GM18909 (cell line): ENCODE measurements at regions not wholly inside any gene's neighbourhood (a gene's known extent, or its start where the extent isn't known, plus 50 kb on each side); places are given as distances from the start of the nearest gene placed in this dataset.

ENCODE experiments used
- ATAC-seq: cut with Tn5 transposase; IDR thresholded peaks from one replicate; pipeline ENCODE4 v1.9.1; 2021; ENCODE audit warnings: mild to moderate bottlenecking; ENCODE audit not compliant: unreplicated experiment, poor library complexity

DNA sequence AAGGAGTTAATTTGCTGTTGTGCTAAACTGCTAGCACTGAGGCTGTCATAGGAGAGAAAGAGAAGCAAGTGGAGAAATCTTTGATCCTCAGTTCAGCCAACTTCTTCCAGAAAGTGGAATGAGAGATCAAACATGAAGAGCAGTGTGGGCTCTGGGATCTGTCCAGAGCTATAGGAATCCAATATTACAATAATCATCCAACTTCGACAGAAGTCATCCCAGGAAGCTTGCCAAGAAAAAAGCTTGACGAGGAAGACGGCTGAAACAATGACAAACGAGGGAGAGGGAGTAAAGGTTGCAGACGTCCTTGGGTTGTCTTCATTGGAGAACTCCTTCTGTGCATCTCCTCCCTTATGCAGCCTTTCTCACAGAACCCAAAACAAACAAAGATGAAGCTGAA is 496.2 kb downstream of the INSC start:
- ATAC-seq, result no peak

DNA sequence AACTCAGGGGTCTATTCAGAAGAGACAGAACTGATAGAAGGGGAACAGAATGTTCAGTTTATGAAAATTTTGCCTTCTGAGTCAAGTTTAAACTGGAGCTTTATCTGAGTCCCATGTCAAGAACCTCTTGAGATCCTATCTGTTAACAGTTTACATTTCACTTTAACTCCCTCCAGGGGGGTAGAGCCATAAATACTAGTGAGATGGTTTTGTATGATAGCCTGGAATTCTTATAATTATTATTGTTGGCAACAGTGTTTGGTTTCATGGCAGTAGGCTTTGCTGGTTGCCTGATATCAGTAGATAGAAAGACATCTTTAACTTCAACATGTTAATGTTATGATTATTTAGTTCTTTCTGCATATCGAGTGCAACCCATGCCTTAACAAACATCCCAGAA is 498.5 kb downstream of the INSC start:
- no peak for ATAC-seq

DNA sequence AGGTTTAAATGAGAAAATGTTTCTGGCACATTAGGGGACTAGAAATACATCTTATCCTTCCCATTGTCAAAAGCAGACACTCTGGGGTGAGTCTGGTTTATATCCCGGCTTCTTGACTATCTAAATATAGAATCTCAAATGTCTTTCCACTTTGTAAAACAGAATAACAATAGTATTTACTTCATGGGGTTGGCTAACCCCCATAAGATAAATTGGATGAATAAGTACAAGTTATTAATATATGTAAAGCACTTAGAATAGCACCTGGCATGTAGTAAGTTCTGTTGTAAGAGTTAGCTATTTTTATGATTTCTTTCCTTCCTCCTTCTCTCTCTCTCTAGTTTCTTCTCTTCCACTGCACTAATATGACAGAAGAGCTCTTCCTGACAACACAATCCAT is 499.1 kb downstream of the INSC start:
- ATAC-seq, result no peak

DNA sequence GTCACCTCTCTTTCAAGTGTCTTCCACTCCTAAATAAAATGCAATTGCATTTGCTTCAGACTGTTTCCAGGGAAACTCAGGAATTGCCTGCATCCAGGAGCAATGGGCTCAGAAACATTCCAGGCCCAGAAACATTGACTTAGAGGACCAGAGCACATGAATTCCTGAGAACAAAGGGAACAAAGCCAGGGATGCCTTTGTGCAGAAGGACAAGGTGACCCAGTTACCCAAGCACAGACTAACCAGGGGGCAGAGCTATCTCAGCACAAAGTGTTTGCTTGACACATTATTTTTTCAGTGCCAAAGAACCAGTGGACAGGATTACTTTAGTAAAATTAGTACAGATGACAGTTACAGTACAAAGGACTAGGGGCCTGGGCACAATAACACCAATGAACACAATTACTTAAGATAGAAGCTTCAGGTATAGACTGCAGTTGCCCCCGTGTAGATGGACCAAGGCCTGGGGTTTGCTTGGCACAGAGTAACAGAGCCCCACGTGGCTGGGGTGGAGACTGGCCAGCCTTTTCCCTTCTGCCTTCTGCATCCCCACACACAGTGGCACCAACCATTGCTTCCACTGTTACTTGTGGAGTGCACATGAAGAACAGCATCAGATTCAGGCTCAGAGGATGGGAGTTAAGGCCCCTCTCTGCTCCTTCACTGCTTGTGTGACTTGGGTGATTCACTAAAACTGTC is 500.8 kb downstream of the INSC start:
- ATAC-seq, result no peak

DNA sequence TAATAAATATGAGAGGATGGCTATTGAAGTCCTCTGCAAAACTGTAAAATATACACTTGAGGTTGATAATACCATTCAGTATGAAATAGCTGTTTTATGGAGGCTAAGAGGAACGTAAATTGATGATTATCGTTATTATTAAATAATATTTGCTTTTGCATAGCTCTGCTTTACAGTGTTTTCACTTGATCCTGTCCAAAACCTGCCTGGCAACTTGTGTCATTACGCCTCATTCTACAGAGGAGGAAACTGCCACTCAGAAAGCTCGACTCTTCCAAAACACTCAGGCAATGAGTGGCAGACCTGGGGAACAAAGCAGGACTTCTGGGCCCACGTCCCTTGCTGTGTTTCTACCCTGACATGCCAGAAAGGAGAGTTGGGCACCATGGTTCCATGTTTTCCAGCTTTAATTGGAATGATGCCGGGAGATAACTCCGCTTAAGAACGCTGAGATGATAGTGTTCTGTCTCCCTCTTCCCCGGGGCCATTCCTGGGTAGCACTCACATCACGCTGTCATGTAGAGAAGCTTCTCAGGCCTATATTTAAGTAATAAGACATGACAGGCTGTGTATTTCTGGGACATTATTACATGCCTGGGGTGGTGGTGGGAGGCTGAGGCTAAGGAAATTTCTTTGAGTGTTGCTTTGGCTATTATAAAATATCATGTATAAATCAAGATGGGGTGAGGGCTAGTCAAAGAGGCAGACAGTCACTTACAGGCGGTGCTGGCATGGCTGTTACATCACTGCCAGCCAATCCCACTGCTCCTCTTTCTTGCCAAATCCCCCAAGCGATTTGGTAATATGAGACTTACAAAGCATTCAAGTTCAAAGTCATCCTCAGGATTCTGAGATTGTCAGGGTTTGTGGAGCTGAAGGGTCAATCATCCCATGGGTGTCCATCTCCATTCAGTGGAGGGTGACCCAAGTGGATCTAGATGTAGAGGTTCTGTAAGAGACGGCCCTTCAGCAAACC is 501.7 kb downstream of the INSC start:
- no peak for ATAC-seq

DNA sequence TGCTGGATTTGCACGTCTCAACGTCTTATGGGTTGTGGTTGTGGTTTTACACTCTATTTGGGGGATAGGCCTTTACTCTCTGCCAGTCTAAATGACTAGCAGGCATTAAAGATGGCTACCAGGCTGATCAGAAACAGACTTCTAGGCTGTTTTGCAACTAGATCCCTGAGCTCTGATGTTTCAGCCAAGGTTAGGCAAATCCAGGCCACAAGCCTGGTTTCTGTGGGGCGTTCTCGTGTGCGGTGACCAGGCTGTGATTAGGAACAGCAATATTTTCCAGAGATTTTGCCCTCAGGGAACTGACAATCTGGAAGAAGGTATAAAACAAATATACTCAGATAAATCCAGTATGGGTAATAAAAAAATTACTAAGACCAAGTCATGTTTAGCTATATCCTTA is 502.4 kb downstream of the INSC start:
- no peak for ATAC-seq

DNA sequence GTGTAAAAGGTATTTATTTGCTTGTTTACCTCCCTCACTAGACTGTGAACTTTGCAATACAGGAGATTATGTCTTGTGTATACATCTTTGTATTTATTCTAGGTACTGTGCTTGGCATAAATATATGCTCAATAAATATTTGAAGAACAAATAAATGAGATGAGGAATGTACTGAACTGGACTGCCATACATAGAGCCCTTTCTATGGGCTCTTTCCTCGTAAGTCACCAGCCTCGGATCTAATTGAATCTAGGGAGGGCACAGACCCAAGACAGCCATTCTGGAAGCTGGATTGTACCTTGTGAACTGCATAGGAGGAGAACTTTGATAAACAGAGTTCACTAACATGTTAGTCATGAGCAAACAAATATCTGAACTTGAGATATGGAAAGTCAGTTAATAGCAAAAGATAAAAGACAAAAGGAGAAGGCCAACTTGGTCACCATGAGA is 503.9 kb downstream of the INSC start:
- ATAC-seq, result no peak

DNA sequence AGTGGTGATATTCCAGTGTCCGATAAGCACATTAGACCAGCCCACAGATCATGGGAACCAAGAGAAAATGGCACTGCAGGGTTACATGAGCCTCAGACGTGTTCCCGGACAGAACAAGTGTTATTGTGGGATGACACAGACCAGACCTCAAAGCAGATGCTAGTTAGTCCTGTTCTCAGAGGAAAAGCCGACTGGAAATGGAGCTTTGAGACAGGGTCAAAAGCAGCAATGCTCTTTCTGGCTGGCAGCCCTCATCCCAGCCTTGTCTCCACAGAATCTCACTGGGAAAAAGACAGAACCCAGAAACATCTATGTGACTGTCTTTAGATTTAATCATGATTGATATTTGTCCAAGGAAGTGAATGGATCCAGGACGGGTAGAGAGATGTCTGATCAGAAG is 506.8 kb downstream of the INSC start:
- ATAC-seq, result no peak

DNA sequence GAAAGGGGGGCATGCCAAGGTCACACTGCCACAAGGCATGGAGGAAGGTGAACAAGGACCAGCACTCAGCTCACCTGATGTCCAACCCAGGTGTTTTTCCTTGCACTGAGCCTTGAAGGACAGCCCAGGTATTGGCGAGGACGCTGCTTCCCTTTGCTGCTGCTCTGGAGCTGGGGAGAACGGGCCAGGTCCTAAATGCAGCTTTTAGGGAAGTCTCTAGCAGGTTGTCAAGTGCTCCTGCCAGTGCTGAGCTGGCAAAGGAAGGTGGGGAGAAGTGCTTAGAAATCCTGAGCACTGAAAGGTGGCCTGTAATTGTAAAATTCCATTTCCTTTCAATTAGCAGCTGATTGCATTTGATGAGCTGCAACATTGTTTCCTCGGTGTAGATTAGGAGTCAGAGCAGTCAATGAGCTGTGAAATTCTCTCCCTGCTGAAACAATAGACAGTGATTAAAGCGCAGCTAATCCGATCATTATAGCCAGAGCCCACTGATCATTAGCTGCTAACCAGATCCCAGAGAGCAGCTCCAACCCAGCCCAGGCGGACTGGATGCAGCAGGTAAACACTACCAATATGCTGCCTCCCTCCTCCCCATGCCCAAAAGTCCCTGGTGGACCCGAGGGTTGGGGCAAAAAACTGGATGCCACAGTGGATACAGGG is 507.6 kb downstream of the INSC start:
- no peak for ATAC-seq

DNA sequence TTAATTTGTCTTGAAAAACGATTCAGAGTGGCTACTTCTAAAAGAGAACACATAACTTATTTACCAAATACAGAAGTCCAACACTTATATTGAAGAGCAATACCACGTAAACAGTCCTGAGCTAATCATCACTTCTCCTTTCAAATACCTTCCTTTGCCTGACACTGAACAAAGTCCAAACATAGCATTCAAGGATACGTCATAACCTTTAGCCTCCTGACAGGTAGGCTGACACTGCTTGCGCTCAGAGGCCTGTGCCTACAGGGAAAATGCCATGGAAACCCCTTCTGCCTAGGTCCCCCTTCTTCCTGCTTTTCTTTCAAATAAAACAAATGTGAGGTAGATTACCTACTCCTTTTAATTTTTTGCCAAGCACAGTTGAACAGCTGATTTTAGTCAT is 510.0 kb downstream of the INSC start:
- no peak for ATAC-seq

DNA sequence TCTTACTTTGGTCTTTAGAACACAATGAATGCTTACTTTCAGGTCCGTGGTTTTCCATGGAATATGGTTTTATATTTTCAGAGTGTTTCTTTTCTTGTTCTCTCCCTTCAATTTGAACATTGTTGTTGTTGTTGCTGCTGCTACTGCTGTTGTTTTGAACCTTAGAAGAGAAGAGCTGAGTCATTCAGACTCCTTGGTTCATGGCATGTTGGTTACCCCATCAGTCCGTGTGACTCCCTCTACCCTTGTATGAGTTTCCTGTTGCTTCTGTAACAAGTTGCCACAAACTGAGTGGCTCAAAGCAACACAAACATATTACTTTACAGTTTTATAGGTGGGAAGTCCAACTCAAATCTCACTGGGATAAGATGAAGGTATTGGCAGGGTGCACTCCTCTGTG is 511.0 kb downstream of the INSC start:
- no peak for ATAC-seq

DNA sequence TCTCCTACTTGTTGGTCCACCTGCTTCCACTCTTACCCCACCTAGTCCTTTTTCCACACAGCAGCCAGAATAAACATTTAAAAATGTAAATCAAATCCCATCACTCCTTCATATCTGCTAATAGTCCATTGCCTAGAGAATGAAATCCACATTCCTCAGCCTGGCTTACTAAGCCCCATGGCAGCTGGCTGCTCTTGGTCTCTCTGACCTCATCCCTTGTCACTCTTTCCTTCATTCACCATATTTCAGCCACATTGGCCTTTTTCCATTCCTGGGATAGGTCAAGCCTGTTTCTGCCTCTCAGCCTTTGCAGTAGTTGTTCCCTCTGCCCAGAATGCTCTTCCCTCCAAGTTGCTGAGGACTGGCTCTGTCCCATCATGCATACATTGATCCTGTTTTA is 512.8 kb downstream of the INSC start:
- no peak for ATAC-seq

DNA sequence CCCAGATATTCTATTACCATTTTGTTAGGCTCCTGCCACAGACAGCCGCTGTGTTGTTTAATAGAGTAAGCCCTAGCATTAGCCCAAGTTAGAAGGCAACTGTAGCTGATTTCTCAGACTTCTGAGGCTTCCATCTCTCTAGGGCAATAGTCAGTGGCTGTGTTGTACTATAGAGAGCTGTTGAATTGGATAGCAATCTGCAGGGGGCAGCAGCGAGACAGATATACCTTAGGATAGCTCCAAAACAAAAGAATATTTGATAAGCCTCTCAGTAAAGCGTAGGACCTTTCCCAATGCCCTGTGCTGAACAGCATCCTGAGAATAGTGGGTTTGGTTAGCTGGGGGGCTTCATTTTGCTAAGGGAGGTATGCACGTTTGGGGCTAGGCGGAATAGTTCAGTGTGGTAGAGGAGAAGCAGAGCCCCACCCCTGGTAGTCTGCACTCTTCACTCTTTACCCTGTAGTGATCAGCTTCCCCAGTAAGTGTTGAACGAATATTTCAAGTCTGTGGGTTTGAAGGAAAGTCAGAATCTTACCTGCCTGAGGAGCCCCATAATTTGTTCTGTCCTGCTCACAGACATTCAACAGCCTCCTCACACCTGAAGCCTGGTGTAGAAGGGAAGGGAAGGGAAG is 515.1 kb downstream of the INSC start:
- ATAC-seq, result no peak

DNA sequence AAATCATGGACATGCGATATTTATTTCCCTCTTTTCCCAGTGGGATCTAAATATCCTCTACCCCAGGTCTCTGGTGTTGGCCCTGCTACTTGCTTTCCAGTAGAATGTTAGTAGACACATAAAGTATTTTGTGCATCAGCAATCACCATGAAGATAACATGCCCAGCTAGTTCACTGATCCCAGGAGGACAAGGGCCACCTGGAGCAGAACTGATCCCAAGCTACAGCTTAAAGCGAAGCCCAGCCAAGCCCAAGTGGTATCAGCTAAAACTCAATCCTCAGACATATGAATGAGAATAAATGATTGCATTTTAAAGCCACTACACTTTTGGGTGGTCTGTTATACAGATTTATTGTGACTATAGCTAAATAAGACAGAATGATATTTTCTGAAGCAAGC is 516.2 kb downstream of the INSC start:
- no peak for ATAC-seq

DNA sequence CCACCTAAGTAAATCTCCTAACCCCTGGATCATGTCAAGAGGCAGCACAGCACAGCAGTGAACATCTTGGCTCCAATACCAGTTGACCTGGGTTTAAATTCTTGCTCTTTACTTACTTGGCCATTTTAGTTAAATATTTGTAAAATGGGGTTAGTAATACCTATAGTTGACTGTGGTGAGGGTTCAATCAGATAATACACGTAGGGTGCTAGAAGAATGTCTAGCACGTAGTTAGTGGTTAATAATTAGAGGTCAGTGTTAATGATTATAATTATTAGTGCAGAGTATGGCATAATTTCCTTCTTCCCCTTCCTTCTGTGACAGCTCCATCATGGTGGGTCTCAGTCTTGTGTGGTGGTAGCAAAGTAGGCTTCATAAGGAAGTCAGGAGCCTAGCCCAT is 520.8 kb downstream of the INSC start:
- peak; percentile 69 for ATAC-seq

DNA sequence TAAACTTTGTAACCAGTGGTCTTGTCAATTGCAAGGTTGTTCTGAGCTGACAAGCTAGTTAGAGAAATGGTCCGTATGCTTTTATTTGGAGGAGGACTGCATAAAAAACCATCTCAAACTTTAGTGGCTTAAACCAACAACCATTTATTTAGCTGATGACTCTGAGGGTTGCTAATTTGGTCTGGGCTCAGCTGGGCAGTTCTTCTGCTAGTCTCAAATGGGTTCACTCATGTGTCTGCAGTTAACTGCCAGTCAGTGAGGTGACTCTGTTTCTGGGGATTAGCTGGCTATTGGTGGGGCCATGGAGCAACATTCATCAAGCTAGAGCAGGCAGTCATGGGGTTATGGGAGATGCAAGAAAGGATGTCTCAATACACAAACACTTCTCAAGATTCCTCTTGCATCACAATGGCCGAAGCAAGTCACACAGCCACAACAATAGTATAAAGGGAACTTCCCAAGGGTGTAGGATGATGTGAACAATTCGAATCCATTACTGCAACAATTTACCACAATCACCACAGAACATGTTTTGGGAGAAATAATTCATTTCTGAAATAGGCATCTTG is 521.9 kb downstream of the INSC start:
- no peak for ATAC-seq

DNA sequence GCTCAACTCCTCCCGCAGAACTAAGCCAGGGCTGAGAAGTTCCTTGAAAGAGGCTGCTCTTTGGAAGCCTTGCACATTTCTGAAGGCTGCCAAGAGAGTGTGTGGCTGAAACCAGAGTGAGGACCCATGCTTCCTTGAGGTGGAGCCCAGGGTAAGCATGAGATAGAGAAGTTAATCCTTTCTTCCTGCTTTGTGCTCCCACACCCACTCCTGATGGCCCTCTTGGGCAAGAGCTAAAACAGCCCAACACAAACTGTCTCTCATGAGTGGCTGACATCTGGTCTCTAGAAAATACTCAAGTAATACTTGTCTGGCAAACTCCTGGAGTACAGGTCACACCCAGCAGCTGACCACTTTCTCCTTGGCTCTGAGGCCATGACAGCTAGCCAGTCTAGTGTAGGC is 523.7 kb downstream of the INSC start:
- no peak for ATAC-seq

DNA sequence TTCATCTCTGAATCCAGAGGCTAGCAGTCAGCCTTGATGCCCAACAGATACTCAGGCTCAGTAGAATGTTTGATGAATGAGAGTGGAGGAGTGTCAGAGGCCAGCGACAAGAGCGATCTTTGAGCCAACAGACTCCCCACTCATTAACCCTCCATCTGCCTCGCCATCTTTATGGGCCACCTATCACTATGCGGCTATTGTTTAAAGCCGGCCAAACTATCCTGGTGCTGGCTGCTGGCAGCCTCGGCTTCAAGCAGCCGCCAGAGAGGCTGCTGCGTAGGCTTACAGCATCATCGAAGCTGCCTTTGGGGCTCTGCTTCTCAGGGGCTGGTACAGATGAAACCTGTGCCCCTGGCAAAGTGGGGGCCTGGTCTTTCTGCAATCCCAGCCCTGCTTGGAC is 525.6 kb downstream of the INSC start:
- no peak for ATAC-seq

DNA sequence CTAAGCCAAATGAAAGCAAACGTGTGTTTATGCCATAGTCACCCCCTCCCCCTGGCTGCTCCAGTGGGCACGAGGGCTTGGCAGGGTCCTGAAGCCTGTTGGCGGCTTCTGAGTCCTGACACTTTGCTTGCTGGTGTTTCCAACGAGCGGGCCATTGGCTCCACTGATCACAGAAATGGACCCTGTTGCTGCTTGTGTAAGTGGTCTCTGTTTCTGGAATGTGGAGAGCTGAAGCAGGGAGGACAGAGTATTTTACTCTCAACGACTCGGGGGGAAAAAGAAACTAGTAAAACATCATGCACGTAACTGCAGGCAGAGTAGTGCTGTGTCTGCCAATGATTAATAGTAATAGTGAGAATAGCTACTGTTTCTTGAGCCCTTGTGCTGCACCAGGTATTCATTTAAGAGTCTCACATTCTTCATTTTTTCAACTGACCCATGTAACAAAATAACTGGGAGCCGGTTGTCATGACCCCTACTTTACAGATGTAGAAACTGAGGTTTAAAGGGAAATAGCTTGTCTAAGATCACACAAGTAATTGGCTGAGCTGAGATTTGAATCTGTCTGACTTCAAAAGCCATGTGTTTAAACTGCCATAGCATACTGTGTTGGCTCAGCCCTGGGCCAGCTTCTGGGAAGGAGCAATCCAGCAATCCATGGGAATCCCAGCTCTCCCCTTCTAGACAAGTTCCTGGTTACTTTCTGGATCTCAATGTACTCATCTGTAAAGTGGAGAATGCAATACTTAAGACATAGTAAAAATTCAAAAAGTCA is 526.7 kb downstream of the INSC start:
- peak; percentile 71 for ATAC-seq

DNA sequence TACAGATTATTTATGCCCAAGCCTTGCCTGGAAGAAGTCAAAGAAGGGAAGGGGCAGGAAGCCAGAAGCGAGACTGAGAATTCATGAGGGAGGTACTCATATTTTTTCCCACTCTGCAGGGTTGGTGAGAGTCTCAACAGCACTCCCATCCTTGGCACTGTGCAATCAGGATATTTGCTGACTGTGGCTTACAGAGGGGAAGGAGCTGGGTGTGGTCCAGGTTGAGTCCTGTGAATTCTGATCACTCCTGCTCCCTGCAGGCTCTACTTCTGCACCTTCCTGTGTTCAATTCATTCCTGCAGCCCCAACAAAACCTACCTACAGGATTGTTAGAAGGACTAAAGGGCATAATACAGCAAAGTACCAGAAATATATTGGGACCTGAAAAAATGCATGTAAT is 530.5 kb downstream of the INSC start:
- no peak for ATAC-seq
